AG09309 (cell line): ENCODE measurements at regions not wholly inside any gene's neighbourhood (a gene's known extent, or its start where the extent isn't known, plus 50 kb on each side); places are given as distances from the start of the nearest gene placed in this dataset.

ENCODE experiments used
- DNase-seq: peaks from one replicate; pipeline ENCODE4 v3.0.0-alpha.2; 2010; ENCODE audit warnings: low read depth
- H3K4me3 ChIP-seq: 2 replicates; pipeline ENCODE4 v1.5.1; 2011; ENCODE audit warnings: mild to moderate bottlenecking, low read depth, low read length, moderate library complexity; ENCODE audit not compliant: control insufficient read depth
- CTCF ChIP-seq: IDR thresholded peaks from 2 replicates; pipeline ENCODE4 v1.5.1; 2011; ENCODE audit warnings: mild to moderate bottlenecking, low read depth, low read length, inconsistent platforms; ENCODE audit not compliant: insufficient read depth, control insufficient read depth; ENCODE audit errors: missing control alignments

DNA sequence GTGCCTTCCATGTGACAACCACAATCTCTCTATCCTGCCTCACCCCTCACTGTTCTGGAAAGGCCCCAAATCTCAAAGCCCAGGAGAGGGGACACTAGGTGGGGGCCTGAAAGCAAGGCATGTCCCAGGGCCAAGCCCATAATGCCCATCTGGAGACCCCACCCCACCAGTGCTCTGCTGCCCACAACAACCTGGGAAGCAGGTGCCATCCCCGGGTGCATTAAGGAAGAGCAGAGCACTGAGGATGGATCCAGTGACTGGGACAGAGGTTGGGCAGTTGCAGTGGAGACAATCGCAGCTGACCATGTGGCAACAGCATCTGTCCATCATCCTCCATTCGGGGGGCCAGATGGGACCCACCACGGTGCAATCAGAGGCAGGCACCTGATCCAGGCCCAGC, 106.2 kb upstream of the PRR20G start:
- TF ChIP-seq CTCF, result no peak
- H3K4me3 ChIP-seq, result no peak overlapping the region
- DNase-seq, result no peak

- DNase-seq, result no peak
- no peak overlapping the region for H3K4me3 ChIP-seq
- TF ChIP-seq CTCF, result no peak
Observed at GRCh38 chr3:127393131-127393820, 105.4 kb upstream of the PRR20G start.

DNA sequence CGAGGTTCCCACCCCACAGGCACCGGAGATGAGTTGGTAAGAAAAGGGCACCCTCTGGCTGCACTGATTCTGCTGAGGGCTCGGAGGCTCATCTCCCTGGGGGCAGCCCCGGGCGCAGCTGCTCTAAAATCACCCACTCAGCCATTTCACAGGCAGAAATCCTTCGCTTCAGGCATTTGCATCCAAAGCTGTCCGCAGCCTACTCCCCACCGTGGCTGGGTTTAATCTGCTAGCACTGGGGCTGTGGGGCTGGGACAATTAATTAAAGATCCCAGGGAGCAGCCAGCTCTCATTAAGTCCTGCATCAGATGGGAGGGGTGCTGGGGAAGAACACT, 104.3 kb upstream of the PRR20G start:
- no peak for TF ChIP-seq CTCF

DNA sequence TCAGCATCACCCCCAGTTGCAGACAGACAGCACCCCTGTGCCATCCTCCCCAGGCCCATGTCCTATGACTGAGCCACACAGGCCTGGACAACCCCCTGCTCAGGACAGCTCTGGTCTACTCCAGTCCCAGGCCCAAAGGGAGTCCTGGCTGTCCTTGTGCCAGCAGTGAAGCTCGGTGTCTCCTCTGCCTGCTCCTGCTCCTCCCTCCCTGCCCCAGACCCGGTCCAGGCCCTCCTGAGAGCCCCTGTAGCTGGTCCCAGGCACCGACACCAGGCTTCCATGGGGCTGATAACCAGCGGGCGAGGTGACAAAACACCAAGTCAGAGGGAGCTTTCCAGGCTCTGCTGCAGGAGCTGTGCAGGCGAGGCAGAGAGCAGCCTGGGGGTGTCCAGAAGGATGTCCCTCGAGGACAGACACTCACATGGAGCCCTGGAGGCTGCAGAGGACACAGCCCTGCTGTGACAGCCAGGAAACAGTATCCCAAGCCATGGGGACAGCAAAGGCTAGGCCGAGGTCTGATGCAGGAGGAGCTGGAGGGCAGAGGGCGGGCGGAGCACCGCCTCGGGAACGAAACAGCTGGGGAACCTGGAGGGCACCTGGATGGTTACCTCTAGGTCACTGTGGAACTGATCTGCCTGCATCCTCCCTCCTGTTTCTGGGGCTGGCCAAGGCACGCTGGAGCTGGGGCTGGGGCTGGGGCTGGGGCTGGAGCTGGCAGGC, 103.8 kb upstream of the PRR20G start:
- no peak overlapping the region for H3K4me3 ChIP-seq
- DNase-seq, result no peak
- TF ChIP-seq CTCF, result no peak

More for the DNA sequence above, 104.3 kb upstream of the PRR20G start:
- no peak for DNase-seq
- H3K4me3 ChIP-seq, result no peak overlapping the region

- no peak for DNase-seq
- no peak for TF ChIP-seq CTCF
- no peak overlapping the region for H3K4me3 ChIP-seq
Observed at GRCh38 chr3:127390365-127391025, 102.6 kb upstream of the PRR20G start.

- no peak for TF ChIP-seq CTCF
- DNase-seq, result no peak
- H3K4me3 ChIP-seq, result no peak overlapping the region
Observed at GRCh38 chr3:127389913-127390312, 102.1 kb upstream of the PRR20G start.
